H9 (cell line): ENCODE measurements at regions not wholly inside any gene's neighbourhood (a gene's known extent, or its start where the extent isn't known, plus 50 kb on each side); places are given as distances from the start of the nearest gene placed in this dataset.

ENCODE experiments used
- DNase-seq: peaks from one replicate; pipeline ENCODE4 v3.0.0-alpha.2; 2017
- H2AFZ ChIP-seq: one replicate; pipeline ENCODE4 v1.6.1; 2013; ENCODE audit warnings: mild to moderate bottlenecking, low read length, control low read depth, moderate library complexity
- H2AK5ac ChIP-seq: 2 replicates; pipeline ENCODE4 v1.6.1; 2013; ENCODE audit warnings: low read length, control low read depth, mixed read lengths; ENCODE audit not compliant: insufficient read length
- H2BK120ac ChIP-seq: one replicate; pipeline ENCODE4 v1.6.1; 2013; ENCODE audit warnings: low read depth, mild to moderate bottlenecking, low read length, control low read depth, inconsistent platforms; ENCODE audit not compliant: poor library complexity, severe bottlenecking
- H2BK12ac ChIP-seq: 2 replicates; pipeline ENCODE4 v1.6.1; 2013; ENCODE audit warnings: low read length, control low read depth, mixed read lengths, low read depth; ENCODE audit not compliant: insufficient read length
- H2BK15ac ChIP-seq: 2 replicates; pipeline ENCODE4 v1.6.1; 2013; ENCODE audit warnings: low read depth, low read length, control low read depth
- H2BK20ac ChIP-seq: one replicate; pipeline ENCODE4 v1.6.1; 2013; ENCODE audit warnings: low read depth, mild to moderate bottlenecking, low read length, control low read depth, inconsistent platforms; ENCODE audit not compliant: poor library complexity, severe bottlenecking
- H2BK5ac ChIP-seq: 2 replicates; pipeline ENCODE4 v1.6.1; 2013; ENCODE audit warnings: low read length, control low read depth, mixed read lengths; ENCODE audit not compliant: insufficient read length
- H3K14ac ChIP-seq: 2 replicates; pipeline ENCODE4 v1.6.1; 2013; ENCODE audit warnings: low read length, control low read depth; ENCODE audit not compliant: insufficient read depth
- H3K18ac ChIP-seq: 2 replicates; pipeline ENCODE4 v1.6.1; 2013; ENCODE audit warnings: low read depth, mild to moderate bottlenecking, mixed read lengths, low read length, control low read depth; ENCODE audit not compliant: insufficient read length
- H3K23ac ChIP-seq: 2 replicates; pipeline ENCODE4 v1.6.1; 2013; ENCODE audit warnings: low read length, control low read depth, mixed read lengths, low read depth; ENCODE audit not compliant: insufficient read length
- H3K23me2 ChIP-seq: 2 replicates; pipeline ENCODE4 v1.6.1; 2013; ENCODE audit warnings: low read depth, mild to moderate bottlenecking, mixed read lengths, low read length, control low read depth; ENCODE audit not compliant: insufficient read length, poor library complexity, severe bottlenecking
- H3K27ac ChIP-seq: 2 replicates; pipeline ENCODE4 v1.5.1; 2013; ENCODE audit warnings: low read length, control low read depth, mixed read lengths, low read depth; ENCODE audit not compliant: insufficient read length
- H3K27me3 ChIP-seq: 2 replicates; pipeline ENCODE4 v1.6.1; 2013; ENCODE audit warnings: low read length, control low read depth, inconsistent platforms; ENCODE audit not compliant: insufficient read depth
- H3K4ac ChIP-seq: 2 replicates; pipeline ENCODE4 v1.6.1; 2013; ENCODE audit warnings: low read depth, mild to moderate bottlenecking, control low read depth, inconsistent platforms, low read length, moderate library complexity
- H3K4me1 ChIP-seq: 2 replicates; pipeline ENCODE4 v1.6.1; 2013; ENCODE audit warnings: low read length, control low read depth, inconsistent platforms; ENCODE audit not compliant: insufficient read depth
- H3K4me2 ChIP-seq: 2 replicates; pipeline ENCODE4 v1.6.1; 2013; ENCODE audit warnings: low read length, control low read depth, mixed read lengths; ENCODE audit not compliant: insufficient read length, insufficient read depth
- H3K56ac ChIP-seq: 2 replicates; pipeline ENCODE4 v1.6.1; 2013; ENCODE audit warnings: low read depth, mild to moderate bottlenecking, mixed read lengths, low read length, control low read depth; ENCODE audit not compliant: insufficient read length
- H3K79me1 ChIP-seq: 2 replicates; pipeline ENCODE4 v1.6.1; 2013; ENCODE audit warnings: low read depth, mild to moderate bottlenecking, moderate library complexity, low read length, control low read depth, inconsistent platforms; ENCODE audit not compliant: insufficient read depth, poor library complexity, severe bottlenecking
- H3K79me2 ChIP-seq: 2 replicates; pipeline ENCODE4 v1.6.1; 2013; ENCODE audit warnings: low read length, control low read depth, inconsistent platforms; ENCODE audit not compliant: insufficient read depth
- H3K9ac ChIP-seq: 2 replicates; pipeline ENCODE4 v1.6.1; 2013; ENCODE audit warnings: low read length, control low read depth, mixed read lengths; ENCODE audit not compliant: insufficient read length; ENCODE audit errors: extremely low read depth
- H3K9me3 ChIP-seq: one replicate; pipeline ENCODE4 v1.6.1; 2013; ENCODE audit warnings: low read depth, low read length, inconsistent platforms; ENCODE audit not compliant: control insufficient read depth
- H3T11ph ChIP-seq: one replicate; pipeline ENCODE4 v1.6.1; 2013; ENCODE audit warnings: mild to moderate bottlenecking, low read length, control low read depth, inconsistent platforms
- H4K20me1 ChIP-seq: one replicate; pipeline ENCODE4 v1.6.1; 2013; ENCODE audit not compliant: control insufficient read depth, insufficient read length, insufficient read depth
- H4K5ac ChIP-seq: 2 replicates; pipeline ENCODE4 v1.6.1; 2013; ENCODE audit warnings: low read depth, mild to moderate bottlenecking, mixed read lengths, low read length, control low read depth; ENCODE audit not compliant: insufficient read length
- H4K8ac ChIP-seq: replicated peaks from 2 replicates; pipeline ENCODE4 v1.6.1; 2013; ENCODE audit warnings: low read length, control low read depth, mixed read lengths, low read depth; ENCODE audit not compliant: insufficient read length
- H4K91ac ChIP-seq: 2 replicates; pipeline ENCODE4 v1.6.1; 2013; ENCODE audit warnings: low read depth, mild to moderate bottlenecking, moderate library complexity, mixed read lengths, low read length, control low read depth; ENCODE audit not compliant: insufficient read length
- H3K27ac Mint-ChIP-seq, 3 experiments: 2 replicates in 2 of 3; 3 replicates in 1 of 3; pipeline ENCODE4 v1.8.0; 2020 to 2021; ENCODE audit warnings: mixed read lengths in 3 of 3, mild to moderate bottlenecking in 1 of 3, moderate library complexity in 1 of 3
- H3K27me3 Mint-ChIP-seq: 2 replicates; pipeline ENCODE4 v1.8.0; 2021; ENCODE audit warnings: low read depth, mild to moderate bottlenecking, moderate library complexity, mixed read lengths
- H3K36me3 Mint-ChIP-seq, 3 experiments: 2 replicates in 2 of 3; 3 replicates in 1 of 3; pipeline ENCODE4 v1.8.0; 2020 to 2021; ENCODE audit warnings: low read depth in 3 of 3, mixed read lengths in 3 of 3; ENCODE audit not compliant: insufficient read depth in 1 of 3
- H3K4me1 Mint-ChIP-seq, 2 experiments: 2 replicates each; pipeline ENCODE4 v1.8.0; 2020; ENCODE audit warnings: mixed read lengths in 2 of 2
- H3K4me3 Mint-ChIP-seq, 2 experiments: 2 replicates in 1 of 2; 3 replicates in 1 of 2; pipeline ENCODE4 v1.8.0; 2020 to 2021; ENCODE audit warnings: mild to moderate bottlenecking in 2 of 2, mixed read lengths in 2 of 2, moderate library complexity in 1 of 2
- H3K9me3 Mint-ChIP-seq, 2 experiments: 2 replicates in 1 of 2; 3 replicates in 1 of 2; pipeline ENCODE4 v1.8.0; 2020; ENCODE audit warnings: mild to moderate bottlenecking in 2 of 2, mixed read lengths in 2 of 2, moderate library complexity in 1 of 2
- WGBS: extraction: QIAGEN DNeasy Blood & Tissue Kit; methylation state at CpG from one replicate; pipeline ENCODE4 v1.1.7; 2013; ENCODE audit warnings: missing lambda C conversion rate, low lambda C conversion rate, mixed read lengths; ENCODE audit not compliant: insufficient read length; ENCODE audit errors: extremely low coverage; 5-methylcytosine and 5-hydroxymethylcytosine counted together
- TF ChIP-seq, protein P1 (sequence below): fragments of 200-600 bp; sonication (generic); conservative IDR thresholded peaks from 3 replicates; pipeline ENCODE4 v1.8.0; 2021; ENCODE audit warnings: antibody characterized with exemption, mild to moderate bottlenecking

DNA sequence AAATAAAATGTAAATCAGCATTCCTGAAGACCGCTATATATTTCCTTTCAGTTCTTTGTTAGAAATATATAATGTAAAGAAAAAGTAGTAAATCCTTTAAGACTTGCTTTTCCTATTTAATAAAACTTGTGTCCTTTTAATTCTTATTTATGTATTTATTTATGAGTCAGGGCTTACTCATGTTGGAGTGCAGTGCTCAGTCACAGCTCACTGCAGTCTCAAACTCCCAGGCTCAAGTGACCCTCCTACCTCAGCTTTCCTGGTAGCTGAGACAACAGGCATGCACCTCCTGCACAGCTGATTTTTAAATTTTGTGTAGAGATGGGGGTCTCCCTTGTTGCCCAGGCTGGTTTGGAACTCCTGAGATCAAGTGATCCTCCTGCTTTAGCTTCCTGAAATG is 724.5 kb downstream of the ANKRD7 start:
- H2BK20ac ChIP-seq, result no peak overlapping the region
- no peak overlapping the region for H3K4me2 ChIP-seq
- H3K9me3 ChIP-seq, result no peaks in the 10 kb centered on the region
- WGBS, result no CpG with 5 or more reads among the region's 1 CpG
- H2BK12ac ChIP-seq, result no peak overlapping the region
- no peak overlapping the region for H3K14ac ChIP-seq
- no peaks in the 10 kb centered on the region for H3K27me3 ChIP-seq
- no peak overlapping the region for H2BK5ac ChIP-seq
- H3K79me2 ChIP-seq, result no peaks in the 10 kb centered on the region
- Mint-ChIP-seq H3K36me3 (peaks cover 4 to 27% (median 7%) of the 10 kb centered on the region in 3 experiments; a peak in 5 of 7 replicates), H3K27ac (no peak overlapping the region), H3K27me3 (no peaks in the 10 kb centered on the region), H3K4me1 (peaks cover 0 to 7% of the 10 kb centered on the region in 2 experiments; a peak in 2 of 4 replicates), H3K4me3 (no peak overlapping the region), H3K9me3 (peaks cover 8 to 13% of the 10 kb centered on the region in 2 experiments; a peak in 4 of 5 replicates)
- H3K79me1 ChIP-seq, result no peaks in the 10 kb centered on the region
- H2AK5ac ChIP-seq, result no peak overlapping the region
- H2AFZ ChIP-seq, result no peak overlapping the region
- H2BK120ac ChIP-seq, result no peak overlapping the region
- H3K23me2 ChIP-seq, result no peaks in the 10 kb centered on the region
- H4K20me1 ChIP-seq, result no peaks in the 10 kb centered on the region
- H3K56ac ChIP-seq, result no peak overlapping the region
- H4K8ac ChIP-seq, result no peak overlapping the region
- no peak overlapping the region for H2BK15ac ChIP-seq
- no peak overlapping the region for H4K91ac ChIP-seq
- H3K9ac ChIP-seq, result no peak overlapping the region
- DNase-seq, result no peak
- no peak overlapping the region for H4K5ac ChIP-seq
- no peak overlapping the region for H3K4ac ChIP-seq
- H3K23ac ChIP-seq, result no peak overlapping the region
- TF ChIP-seq, protein P1, sequence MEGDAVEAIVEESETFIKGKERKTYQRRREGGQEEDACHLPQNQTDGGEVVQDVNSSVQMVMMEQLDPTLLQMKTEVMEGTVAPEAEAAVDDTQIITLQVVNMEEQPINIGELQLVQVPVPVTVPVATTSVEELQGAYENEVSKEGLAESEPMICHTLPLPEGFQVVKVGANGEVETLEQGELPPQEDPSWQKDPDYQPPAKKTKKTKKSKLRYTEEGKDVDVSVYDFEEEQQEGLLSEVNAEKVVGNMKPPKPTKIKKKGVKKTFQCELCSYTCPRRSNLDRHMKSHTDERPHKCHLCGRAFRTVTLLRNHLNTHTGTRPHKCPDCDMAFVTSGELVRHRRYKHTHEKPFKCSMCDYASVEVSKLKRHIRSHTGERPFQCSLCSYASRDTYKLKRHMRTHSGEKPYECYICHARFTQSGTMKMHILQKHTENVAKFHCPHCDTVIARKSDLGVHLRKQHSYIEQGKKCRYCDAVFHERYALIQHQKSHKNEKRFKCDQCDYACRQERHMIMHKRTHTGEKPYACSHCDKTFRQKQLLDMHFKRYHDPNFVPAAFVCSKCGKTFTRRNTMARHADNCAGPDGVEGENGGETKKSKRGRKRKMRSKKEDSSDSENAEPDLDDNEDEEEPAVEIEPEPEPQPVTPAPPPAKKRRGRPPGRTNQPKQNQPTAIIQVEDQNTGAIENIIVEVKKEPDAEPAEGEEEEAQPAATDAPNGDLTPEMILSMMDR, result no peak
- H3K27ac ChIP-seq, result no peak overlapping the region
- H3T11ph ChIP-seq, result no peak overlapping the region
- no peak overlapping the region for H3K18ac ChIP-seq
- no peaks in the 10 kb centered on the region for H3K4me1 ChIP-seq
